Smooth muscle cell (in vitro differentiated cells): ENCODE measurements at regions not wholly inside any gene's neighbourhood (a gene's known extent, or its start where the extent isn't known, plus 50 kb on each side); places are given as distances from the start of the nearest gene placed in this dataset.
A peak's percentile ranks its signal among the peaks of the same experiment; 100 is the strongest.

Experiments used
- DNase-seq: peaks from one replicate; lab custom pipeline; 2025; ENCODE audit not compliant: unreplicated experiment; lab: John Stamatoyannopoulos, UW
- H2AFZ ChIP-seq: fragments of 200-600 bp; sonication (generic); 2 replicates; pipeline ENCODE4 v1.6.0; 2016; ENCODE audit warnings: antibody characterized with exemption, low read depth, mild to moderate bottlenecking
- H3F3A ChIP-seq: fragments of 200-600 bp; sonication (generic); 2 replicates; pipeline ENCODE4 v1.6.0; 2017; ENCODE audit warnings: antibody characterized with exemption, low read depth
- H3K27ac ChIP-seq: fragments of 200-600 bp; sonication (generic); 2 replicates; pipeline ENCODE4 v1.5.1; 2016; ENCODE audit warnings: low read depth, mild to moderate bottlenecking
- H3K27me3 ChIP-seq: fragments of 200-600 bp; sonication (generic); 2 replicates; pipeline ENCODE4 v1.6.1; 2016; ENCODE audit warnings: low read depth, mild to moderate bottlenecking
- H3K36me3 ChIP-seq: fragments of 200-600 bp; sonication (generic); 2 replicates; pipeline ENCODE4 v1.5.1; 2016; ENCODE audit warnings: low read depth
- H3K4me1 ChIP-seq: fragments of 200-600 bp; sonication (generic); 2 replicates; pipeline ENCODE4 v1.5.1; 2016; ENCODE audit warnings: low read depth
- H3K4me2 ChIP-seq: fragments of 200-600 bp; sonication (generic); 2 replicates; pipeline ENCODE4 v1.6.0; 2016; ENCODE audit warnings: mild to moderate bottlenecking
- H3K4me3 ChIP-seq: fragments of 200-600 bp; sonication (generic); 2 replicates; pipeline ENCODE4 v1.5.1; 2016; ENCODE audit warnings: mild to moderate bottlenecking
- H3K79me2 ChIP-seq: fragments of 200-600 bp; sonication (generic); 2 replicates; pipeline ENCODE4 v1.6.0; 2016; ENCODE audit warnings: low read depth, mild to moderate bottlenecking
- H3K9ac ChIP-seq: fragments of 200-600 bp; sonication (generic); 2 replicates; pipeline ENCODE4 v1.6.0; 2016; ENCODE audit warnings: low read depth
- H3K9me3 ChIP-seq: fragments of 200-600 bp; sonication (generic); replicated peaks from 2 replicates; pipeline ENCODE4 v1.5.1; 2016; ENCODE audit warnings: low read depth
- H4K20me1 ChIP-seq: fragments of 200-600 bp; sonication (generic); 2 replicates; pipeline ENCODE4 v1.6.0; 2016; ENCODE audit warnings: low read depth
- CTCF ChIP-seq: fragments of 200-600 bp; sonication (generic); IDR thresholded peaks from 2 replicates; pipeline ENCODE4 v1.5.1; 2017; ENCODE audit warnings: borderline replicate concordance, mild to moderate bottlenecking, antibody characterized with exemption; ENCODE audit not compliant: insufficient read depth, poor library complexity, severe bottlenecking
- WGBS: methylation state at CpG from one replicate; pipeline ENCODE4 v1.1.7; 2016; ENCODE audit warnings: low lambda C conversion rate; 5-methylcytosine and 5-hydroxymethylcytosine counted together

- H3K4me1 ChIP-seq = peaks cover 44% of the 10 kb centered on the region
- no peak overlapping the region for H2AFZ ChIP-seq
- peak overlapping the region; percentile 53 for H3K4me2 ChIP-seq
- H3K27ac ChIP-seq = peak overlapping the region; percentile 68
- no peak for DNase-seq
- no peaks in the 10 kb centered on the region for H3K79me2 ChIP-seq
- no peaks in the 10 kb centered on the region for H3K9me3 ChIP-seq
- peaks cover 15% of the 10 kb centered on the region for H3F3A ChIP-seq
- no peak for TF ChIP-seq CTCF
- no peak overlapping the region for H3K4me3 ChIP-seq
- no peak overlapping the region for H3K9ac ChIP-seq
- 52% methylated on average over 1 of the region's 1 CpG for WGBS
- H3K36me3 ChIP-seq = no peaks in the 10 kb centered on the region
- no peaks in the 10 kb centered on the region for H4K20me1 ChIP-seq
- no peaks in the 10 kb centered on the region for H3K27me3 ChIP-seq
Observed at GRCh38 chr3:191962324-191962723, 501.4 kb downstream of the PYDC2 start.

GRCh38 chr3:191963182-191963581 lies 502.2 kb downstream of the PYDC2 start:
- no peak overlapping the region for H2AFZ ChIP-seq
- H3K27me3 ChIP-seq = no peaks in the 10 kb centered on the region
- peak overlapping the region; percentile 68 for H3K27ac ChIP-seq
- no peaks in the 10 kb centered on the region for H4K20me1 ChIP-seq
- 38% methylated on average over 3 of the region's 3 CpGs for WGBS
- no peak overlapping the region for H3K4me2 ChIP-seq
- H3K4me3 ChIP-seq = no peak overlapping the region
- peaks cover 44% of the 10 kb centered on the region for H3K4me1 ChIP-seq
- H3K9ac ChIP-seq = no peak overlapping the region
- peaks cover 15% of the 10 kb centered on the region for H3F3A ChIP-seq
- H3K9me3 ChIP-seq = no peaks in the 10 kb centered on the region
- DNase-seq = no peak
- no peaks in the 10 kb centered on the region for H3K79me2 ChIP-seq
- H3K36me3 ChIP-seq = no peaks in the 10 kb centered on the region
- no peak for TF ChIP-seq CTCF

- no peak for DNase-seq
- no peaks in the 10 kb centered on the region for H4K20me1 ChIP-seq
- no peaks in the 10 kb centered on the region for H3K9me3 ChIP-seq
- WGBS = 95% methylated on average over 3 of the region's 3 CpGs
- H3K27ac ChIP-seq = no peak overlapping the region
- H3K4me2 ChIP-seq = no peak overlapping the region
- H3K27me3 ChIP-seq = no peaks in the 10 kb centered on the region
- H3K9ac ChIP-seq = no peak overlapping the region
- H3K36me3 ChIP-seq = no peaks in the 10 kb centered on the region
- H2AFZ ChIP-seq = no peak overlapping the region
- no peaks in the 10 kb centered on the region for H3K79me2 ChIP-seq
- H3F3A ChIP-seq = peaks cover 7% of the 10 kb centered on the region
- no peak for TF ChIP-seq CTCF
- no peak overlapping the region for H3K4me3 ChIP-seq
- peaks cover 16% of the 10 kb centered on the region for H3K4me1 ChIP-seq
Observed at GRCh38 chr3:191966556-191966955, 505.6 kb downstream of the PYDC2 start.

GRCh38 chr3:191968299-191968698 lies 507.3 kb downstream of the PYDC2 start:
- TF ChIP-seq CTCF = no peak
- H3K4me2 ChIP-seq = no peak overlapping the region
- no peaks in the 10 kb centered on the region for H3F3A ChIP-seq
- 77% methylated on average over 3 of the region's 3 CpGs for WGBS
- H3K36me3 ChIP-seq = no peaks in the 10 kb centered on the region
- no peak overlapping the region for H3K9ac ChIP-seq
- no peaks in the 10 kb centered on the region for H3K79me2 ChIP-seq
- no peak overlapping the region for H3K27ac ChIP-seq
- no peaks in the 10 kb centered on the region for H3K4me1 ChIP-seq
- no peaks in the 10 kb centered on the region for H3K27me3 ChIP-seq
- DNase-seq = no peak
- H3K4me3 ChIP-seq = no peak overlapping the region
- no peak overlapping the region for H2AFZ ChIP-seq
- H4K20me1 ChIP-seq = no peaks in the 10 kb centered on the region
- no peaks in the 10 kb centered on the region for H3K9me3 ChIP-seq
